ENCODE measurements at regions not wholly inside any gene's neighbourhood (a gene's known extent, or its start where the extent isn't known, plus 50 kb on each side); places are given as distances from the start of the nearest gene placed in this dataset.

GRCh38 chr14:51545396-51545795, 106.3 kb upstream of the FRMD6 start:
- DNase-seq (ENCODE audit: low spot score in 2 of 2): no peak
- 62 to 72% methylated on average over 3 of the region's 3 CpGs for WGBS, 2 donors
- no peak overlapping the region for H3K4me3 ChIP-seq (ENCODE audit: low read depth, poor library complexity, severe bottlenecking)
- TF ChIP-seq CTCF (IDR thresholded peaks at IDR 0.05): no peak
- no peak for TF ChIP-seq POLR2A (IDR thresholded peaks at IDR 0.05)
- intact Hi-C loops (cut with DNase I; ENCODE audit: low total_unique reads): no loop called here

- DNase-seq (ENCODE audit: low spot score in 2 of 2): no peak
- WGBS, 2 donors: 29 to 34% methylated on average over 2 of the region's 2 CpGs
- no peak overlapping the region for H3K4me3 ChIP-seq (ENCODE audit: low read depth, poor library complexity, severe bottlenecking)
- no peak for TF ChIP-seq POLR2A (IDR thresholded peaks at IDR 0.05)
- TF ChIP-seq CTCF (IDR thresholded peaks at IDR 0.05): no peak
- intact Hi-C loops (cut with DNase I; ENCODE audit: low total_unique reads): no loop called here
Observed at GRCh38 chr14:51546099-51546498, 105.6 kb upstream of the FRMD6 start.

- DNase-seq (ENCODE audit: low spot score in 2 of 2): no peak
- TF ChIP-seq POLR2A (IDR thresholded peaks at IDR 0.05): no peak
- no peak for TF ChIP-seq CTCF (IDR thresholded peaks at IDR 0.05)
- intact Hi-C loops (cut with DNase I; ENCODE audit: low total_unique reads): no loop called here
- 28 to 30% methylated on average over 2 of the region's 2 CpGs for WGBS, 2 donors
- no peak overlapping the region for H3K4me3 ChIP-seq (ENCODE audit: low read depth, poor library complexity, severe bottlenecking)
Observed at GRCh38 chr14:51546603-51547258, 105.0 kb upstream of the FRMD6 start.

- DNase-seq (ENCODE audit: low spot score in 2 of 2): no peak
- H3K4me3 ChIP-seq (ENCODE audit: low read depth, poor library complexity, severe bottlenecking): no peak overlapping the region
- 19 to 23% methylated on average over 3 of the region's 3 CpGs for WGBS, 2 donors
- intact Hi-C loops (cut with DNase I; ENCODE audit: low total_unique reads): no loop called here
- TF ChIP-seq POLR2A (IDR thresholded peaks at IDR 0.05): no peak
- no peak for TF ChIP-seq CTCF (IDR thresholded peaks at IDR 0.05)
Observed at GRCh38 chr14:51547260-51547659, 104.5 kb upstream of the FRMD6 start.

- DNase-seq (ENCODE audit: low spot score in 2 of 2): no peak
- TF ChIP-seq CTCF (IDR thresholded peaks at IDR 0.05) (no peak), POLR2A (IDR thresholded peaks at IDR 0.05) (no peak)
- WGBS, 2 donors: 60 to 73% methylated on average over 2 of the region's 2 CpGs
- intact Hi-C loops (cut with DNase I; ENCODE audit: low total_unique reads): no loop called here
- no peak overlapping the region for H3K4me3 ChIP-seq (ENCODE audit: low read depth, poor library complexity, severe bottlenecking)
Observed at GRCh38 chr14:51547701-51548100, 104.0 kb upstream of the FRMD6 start.

- 74 to 84% methylated on average over 4 of the region's 4 CpGs for WGBS, 2 donors
- no peak overlapping the region for H3K4me3 ChIP-seq (ENCODE audit: low read depth, poor library complexity, severe bottlenecking)
- intact Hi-C loops (cut with DNase I; ENCODE audit: low total_unique reads): no loop called here
- TF ChIP-seq POLR2A (IDR thresholded peaks at IDR 0.05): no peak
- TF ChIP-seq CTCF (IDR thresholded peaks at IDR 0.05): no peak
- DNase-seq (ENCODE audit: low spot score in 2 of 2): no peak
Observed at GRCh38 chr14:51548187-51548586, 103.5 kb upstream of the FRMD6 start.
